Fibroblast of mammary gland (primary cell): ENCODE measurements at regions not wholly inside any gene's neighbourhood (a gene's known extent, or its start where the extent isn't known, plus 50 kb on each side); places are given as distances from the start of the nearest gene placed in this dataset.
A peak's percentile ranks its signal among the peaks of the same experiment; 100 is the strongest.

Source experiments
- DNase-seq: peaks from one replicate; pipeline ENCODE4 v3.0.0-alpha.2; 2010; ENCODE audit warnings: low read depth
- H3K4me3 ChIP-seq: 2 replicates; pipeline ENCODE4 v1.5.1; 2011; ENCODE audit warnings: low read depth, mild to moderate bottlenecking, low read length, moderate library complexity; ENCODE audit not compliant: control insufficient read depth
- CTCF ChIP-seq: conservative IDR thresholded peaks from 2 replicates; pipeline ENCODE4 v1.5.1; 2011; ENCODE audit warnings: low read depth, low read length, inconsistent platforms; ENCODE audit not compliant: control insufficient read depth, insufficient read depth

- DNase-seq = peak; percentile 94
- no peak for TF ChIP-seq CTCF
- no peak overlapping the region for H3K4me3 ChIP-seq
Measured at GRCh38 chr5:43780586-43780985, 177.6 kb downstream of the NNT start.

GRCh38 chr5:43774881-43775399 is 172.0 kb downstream of the NNT start:
- no peak for DNase-seq

GRCh38 chr5:43773478-43773844 is 170.5 kb downstream of the NNT start:
- peak; percentile 71 for DNase-seq
- TF ChIP-seq CTCF = no peak
- no peak overlapping the region for H3K4me3 ChIP-seq

More at GRCh38 chr5:43774881-43775399, 172.0 kb downstream of the NNT start:
- TF ChIP-seq CTCF = no peak
- H3K4me3 ChIP-seq = no peak overlapping the region

- no peak overlapping the region for H3K4me3 ChIP-seq
- DNase-seq = peak; percentile 66
- TF ChIP-seq CTCF = no peak
Measured at GRCh38 chr5:43772764-43773477, 169.9 kb downstream of the NNT start.

- no peak for DNase-seq
- TF ChIP-seq CTCF = no peak
- H3K4me3 ChIP-seq = no peak overlapping the region
Measured at GRCh38 chr5:43772458-43772763, 169.4 kb downstream of the NNT start.

- TF ChIP-seq CTCF = no peak
- DNase-seq = no peak
- H3K4me3 ChIP-seq = no peak overlapping the region
Measured at GRCh38 chr5:43771611-43772031, 168.6 kb downstream of the NNT start.
